Endothelial cell of umbilical vein (primary cell): ENCODE measurements at regions not wholly inside any gene's neighbourhood (a gene's known extent, or its start where the extent isn't known, plus 50 kb on each side); places are given as distances from the start of the nearest gene placed in this dataset.

ENCODE experiments used
- CTCF ChIP-seq, 2 donors: IDR thresholded peaks; 1 replicate in 1 of 2; 2 replicates in 1 of 2; pipeline ENCODE4 v1.5.1; 2011; ENCODE audit warnings: low read length in 2 of 2, mild to moderate bottlenecking in 2 of 2, moderate library complexity in 2 of 2, control low read depth in 1 of 2, inconsistent platforms in 1 of 2, low read depth in 1 of 2; ENCODE audit not compliant: insufficient read depth in 1 of 2; ENCODE audit errors: extremely low read depth in 1 of 2
- EZH2 ChIP-seq: IDR thresholded peaks from 2 replicates; pipeline ENCODE4 v1.6.1; 2012; ENCODE audit warnings: borderline replicate concordance, low read depth, mild to moderate bottlenecking, moderate library complexity, low read length, inconsistent platforms; ENCODE audit not compliant: severe bottlenecking
- MAX ChIP-seq: IDR thresholded peaks from 2 replicates; pipeline ENCODE4 v1.6.1; 2011; ENCODE audit not compliant: insufficient read depth, insufficient read length
- MYC ChIP-seq: IDR thresholded peaks from one replicate; pipeline ENCODE4 v1.6.1; 2011; ENCODE audit warnings: mild to moderate bottlenecking, low read depth, low read length
- POLR2A ChIP-seq: IDR thresholded peaks from 2 replicates; pipeline ENCODE4 v1.6.1; 2012; ENCODE audit warnings: low read depth, mild to moderate bottlenecking, control low read depth, low read length
- POLR2AphosphoS5 ChIP-seq: IDR thresholded peaks from 2 replicates; pipeline ENCODE4 v1.6.1; 2012; ENCODE audit warnings: low read depth, mild to moderate bottlenecking, control low read depth, low read length, moderate library complexity; ENCODE audit not compliant: insufficient read depth

GRCh38 chr5:120394259-120394658, 69.8 kb upstream of the PRR16 start:
- TF ChIP-seq CTCF (IDR thresholded peaks at IDR 0.05; ENCODE audit: extremely low read depth in 1 of 2, insufficient read depth in 1 of 2, low read depth in 1 of 2, low read length in 2 of 2): no peak
- TF ChIP-seq POLR2AphosphoS5: no peak
- TF ChIP-seq POLR2A: no peak
- TF ChIP-seq MAX: no peak
- TF ChIP-seq EZH2: no peak
- TF ChIP-seq MYC: no peak
